ENCODE measurements at regions not wholly inside any gene's neighbourhood (a gene's known extent, or its start where the extent isn't known, plus 50 kb on each side); places are given as distances from the start of the nearest gene placed in this dataset.

- H3K36me3 Mint-ChIP-seq (ENCODE audit: low read depth): no peaks in the 10 kb centered on the region
- peaks cover 5% of the 10 kb centered on the region for H3K4me1 Mint-ChIP-seq
- Histone ChIP-seq H4K20me1 (replicated peaks; ENCODE audit: insufficient read depth) (no peaks in the 10 kb centered on the region), H3K79me2 (replicated peaks; ENCODE audit: insufficient read depth) (no peaks in the 10 kb centered on the region), H2AFZ (no peak overlapping the region), H3K27me3 (ENCODE audit: insufficient read depth) (no peaks in the 10 kb centered on the region), H3K4me2 (no peak overlapping the region; the same call in 1 of the 2 replicates), H3K9me2 (ENCODE audit: insufficient read depth) (no peaks in the 10 kb centered on the region), H3K27ac (ENCODE audit: low read depth) (no peak overlapping the region), H3K4me3 (no peak overlapping the region), H3K4me1 (ENCODE audit: insufficient read depth) (peaks cover 4% of the 10 kb centered on the region; the same call in 1 of the 2 replicates), H3K36me3 (ENCODE audit: insufficient read depth) (no peaks in the 10 kb centered on the region), H3F3A (replicated peaks; ENCODE audit: low read depth) (no peaks in the 10 kb centered on the region)
- ATAC-seq (peak; percentile 74), DNase-seq (ENCODE audit: low spot score) (peak; percentile 48)
- no peaks in the 10 kb centered on the region for H3K27me3 Mint-ChIP-seq (ENCODE audit: insufficient read depth, low read depth, poor library complexity)
- H3K27ac Mint-ChIP-seq: no peak overlapping the region
- no peaks in the 10 kb centered on the region; the same call in 2 of the 3 replicates for H3K9me3 Mint-ChIP-seq
- TF ChIP-seq EZH2 (IDR thresholded peaks at IDR 0.05; ENCODE audit: low read depth, unreplicated experiment) (no peak), STAT1 (IDR thresholded peaks at IDR 0.05; ENCODE audit: unreplicated experiment) (no peak), REST (IDR thresholded peaks at IDR 0.05; ENCODE audit: unreplicated experiment) (no peak), JUNB (IDR thresholded peaks at IDR 0.05; ENCODE audit: unreplicated experiment) (no peak), CREB1 (CRISPR knock-in tag; IDR thresholded peaks at IDR 0.05; ENCODE audit: low read depth) (no peak)
- TF ChIP-seq, protein P1, sequence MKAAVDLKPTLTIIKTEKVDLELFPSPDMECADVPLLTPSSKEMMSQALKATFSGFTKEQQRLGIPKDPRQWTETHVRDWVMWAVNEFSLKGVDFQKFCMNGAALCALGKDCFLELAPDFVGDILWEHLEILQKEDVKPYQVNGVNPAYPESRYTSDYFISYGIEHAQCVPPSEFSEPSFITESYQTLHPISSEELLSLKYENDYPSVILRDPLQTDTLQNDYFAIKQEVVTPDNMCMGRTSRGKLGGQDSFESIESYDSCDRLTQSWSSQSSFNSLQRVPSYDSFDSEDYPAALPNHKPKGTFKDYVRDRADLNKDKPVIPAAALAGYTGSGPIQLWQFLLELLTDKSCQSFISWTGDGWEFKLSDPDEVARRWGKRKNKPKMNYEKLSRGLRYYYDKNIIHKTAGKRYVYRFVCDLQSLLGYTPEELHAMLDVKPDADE (IDR thresholded peaks at IDR 0.05): no peak
- TF ChIP-seq, protein P2, sequence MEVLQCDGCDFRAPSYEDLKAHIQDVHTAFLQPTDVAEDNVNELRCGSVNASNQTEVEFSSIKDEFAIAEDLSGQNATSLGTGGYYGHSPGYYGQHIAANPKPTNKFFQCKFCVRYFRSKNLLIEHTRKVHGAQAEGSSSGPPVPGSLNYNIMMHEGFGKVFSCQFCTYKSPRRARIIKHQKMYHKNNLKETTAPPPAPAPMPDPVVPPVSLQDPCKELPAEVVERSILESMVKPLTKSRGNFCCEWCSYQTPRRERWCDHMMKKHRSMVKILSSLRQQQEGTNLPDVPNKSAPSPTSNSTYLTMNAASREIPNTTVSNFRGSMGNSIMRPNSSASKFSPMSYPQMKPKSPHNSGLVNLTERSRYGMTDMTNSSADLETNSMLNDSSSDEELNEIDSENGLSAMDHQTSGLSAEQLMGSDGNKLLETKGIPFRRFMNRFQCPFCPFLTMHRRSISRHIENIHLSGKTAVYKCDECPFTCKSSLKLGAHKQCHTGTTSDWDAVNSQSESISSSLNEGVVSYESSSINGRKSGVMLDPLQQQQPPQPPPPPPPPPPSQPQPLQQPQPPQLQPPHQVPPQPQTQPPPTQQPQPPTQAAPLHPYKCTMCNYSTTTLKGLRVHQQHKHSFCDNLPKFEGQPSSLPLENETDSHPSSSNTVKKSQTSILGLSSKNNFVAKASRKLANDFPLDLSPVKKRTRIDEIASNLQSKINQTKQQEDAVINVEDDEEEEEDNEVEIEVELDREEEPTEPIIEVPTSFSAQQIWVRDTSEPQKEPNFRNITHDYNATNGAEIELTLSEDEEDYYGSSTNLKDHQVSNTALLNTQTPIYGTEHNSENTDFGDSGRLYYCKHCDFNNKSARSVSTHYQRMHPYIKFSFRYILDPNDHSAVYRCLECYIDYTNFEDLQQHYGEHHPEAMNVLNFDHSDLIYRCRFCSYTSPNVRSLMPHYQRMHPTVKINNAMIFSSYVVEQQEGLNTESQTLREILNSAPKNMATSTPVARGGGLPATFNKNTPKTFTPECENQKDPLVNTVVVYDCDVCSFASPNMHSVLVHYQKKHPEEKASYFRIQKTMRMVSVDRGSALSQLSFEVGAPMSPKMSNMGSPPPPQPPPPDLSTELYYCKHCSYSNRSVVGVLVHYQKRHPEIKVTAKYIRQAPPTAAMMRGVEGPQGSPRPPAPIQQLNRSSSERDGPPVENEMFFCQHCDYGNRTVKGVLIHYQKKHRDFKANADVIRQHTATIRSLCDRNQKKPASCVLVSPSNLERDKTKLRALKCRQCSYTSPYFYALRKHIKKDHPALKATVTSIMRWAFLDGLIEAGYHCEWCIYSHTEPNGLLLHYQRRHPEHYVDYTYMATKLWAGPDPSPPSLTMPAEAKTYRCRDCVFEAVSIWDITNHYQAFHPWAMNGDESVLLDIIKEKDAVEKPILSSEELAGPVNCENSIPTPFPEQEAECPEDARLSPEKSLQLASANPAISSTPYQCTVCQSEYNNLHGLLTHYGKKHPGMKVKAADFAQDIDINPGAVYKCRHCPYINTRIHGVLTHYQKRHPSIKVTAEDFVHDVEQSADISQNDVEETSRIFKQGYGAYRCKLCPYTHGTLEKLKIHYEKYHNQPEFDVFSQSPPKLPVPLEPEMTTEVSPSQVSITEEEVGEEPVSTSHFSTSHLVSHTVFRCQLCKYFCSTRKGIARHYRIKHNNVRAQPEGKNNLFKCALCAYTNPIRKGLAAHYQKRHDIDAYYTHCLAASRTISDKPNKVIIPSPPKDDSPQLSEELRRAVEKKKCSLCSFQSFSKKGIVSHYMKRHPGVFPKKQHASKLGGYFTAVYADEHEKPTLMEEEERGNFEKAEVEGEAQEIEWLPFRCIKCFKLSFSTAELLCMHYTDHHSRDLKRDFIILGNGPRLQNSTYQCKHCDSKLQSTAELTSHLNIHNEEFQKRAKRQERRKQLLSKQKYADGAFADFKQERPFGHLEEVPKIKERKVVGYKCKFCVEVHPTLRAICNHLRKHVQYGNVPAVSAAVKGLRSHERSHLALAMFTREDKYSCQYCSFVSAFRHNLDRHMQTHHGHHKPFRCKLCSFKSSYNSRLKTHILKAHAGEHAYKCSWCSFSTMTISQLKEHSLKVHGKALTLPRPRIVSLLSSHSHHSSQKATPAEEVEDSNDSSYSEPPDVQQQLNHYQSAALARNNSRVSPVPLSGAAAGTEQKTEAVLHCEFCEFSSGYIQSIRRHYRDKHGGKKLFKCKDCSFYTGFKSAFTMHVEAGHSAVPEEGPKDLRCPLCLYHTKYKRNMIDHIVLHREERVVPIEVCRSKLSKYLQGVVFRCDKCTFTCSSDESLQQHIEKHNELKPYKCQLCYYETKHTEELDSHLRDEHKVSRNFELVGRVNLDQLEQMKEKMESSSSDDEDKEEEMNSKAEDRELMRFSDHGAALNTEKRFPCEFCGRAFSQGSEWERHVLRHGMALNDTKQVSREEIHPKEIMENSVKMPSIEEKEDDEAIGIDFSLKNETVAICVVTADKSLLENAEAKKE (CRISPR knock-in tag; IDR thresholded peaks at IDR 0.05): peak; percentile 95
- no peak overlapping the region for H3K4me3 Mint-ChIP-seq
Measured at GRCh38 chr2:51633073-51633472, 601.1 kb upstream of the NRXN1 start.

Data from GM23338 (cell line).